ENCODE measurements at regions not wholly inside any gene's neighbourhood (a gene's known extent, or its start where the extent isn't known, plus 50 kb on each side); places are given as distances from the start of the nearest gene placed in this dataset.
A peak's percentile ranks its signal among the peaks of the same experiment; 100 is the strongest.

GRCh38 chr4:163857903-163858302, 363.4 kb downstream of the TMA16 start:
- H4K5ac ChIP-seq (ENCODE audit: insufficient read length, low read depth, low read length) = no peak overlapping the region
- no peak overlapping the region for H3K27ac ChIP-seq (ENCODE audit: low read depth, low read length)
- CTCF ChIA-PET (ENCODE audit: partially characterized antibody) = interaction anchor here (0.6 kb wide), 1 partner anchor 316 kb away, joined by 5 read pairs; no protein-coding TSS in a partner anchor
- H2BK20ac ChIP-seq (ENCODE audit: low read length) = no peak overlapping the region
- WGBS, 2 experiments (ENCODE audit: extremely low coverage in 1 of 2, insufficient coverage in 1 of 2, insufficient read length in 1 of 2, insufficient replicate concordance in 2 of 2, low coverage in 1 of 2, low lambda C conversion rate in 2 of 2, missing lambda C conversion rate in 1 of 2) = 93% methylated on average over 3 of the region's 3 CpGs; no CpG with 5 or more reads in 1 of the 2 experiments
- H3K27me3 ChIP-seq (replicated peaks in 1 of 4; ENCODE audit: control insufficient read depth in 3 of 4, extremely low read depth in 1 of 4, insufficient read depth in 3 of 4, low read length in 3 of 4) = peaks cover 0 to 1% (median 0%) of the 10 kb centered on the region in 4 experiments; a peak in 1 of 7 replicates
- no peak overlapping the region for H2AK5ac ChIP-seq (ENCODE audit: low read depth, low read length)
- H3K14ac ChIP-seq (ENCODE audit: insufficient read length) = no peak overlapping the region
- H3K4ac ChIP-seq (replicated peaks; ENCODE audit: insufficient read length, low read depth, low read length) = no peak overlapping the region
- no peak for FAIRE-seq
- no peak overlapping the region for H4K91ac ChIP-seq (replicated peaks; ENCODE audit: insufficient read length, low read length)
- POLR2A ChIA-PET (ENCODE audit: partially characterized antibody) = no interaction called here
- peaks cover 0 to 2% (median 0%) of the 10 kb centered on the region in 4 experiments; a peak in 2 of 7 replicates for H3K4me1 ChIP-seq (replicated peaks in 1 of 4; ENCODE audit: control insufficient read depth in 3 of 4, insufficient read depth in 4 of 4, low read length in 3 of 4)
- no peak overlapping the region for H2BK12ac ChIP-seq (ENCODE audit: low read depth, low read length)
- no peak for DNase-seq (ENCODE audit: low read depth in 1 of 2, low spot score in 2 of 2)
- no peak overlapping the region for H4K8ac ChIP-seq (ENCODE audit: extremely low read depth, insufficient read depth, low read length)
- no peaks in the 10 kb centered on the region for H3K9me3 ChIP-seq (ENCODE audit: insufficient read depth in 2 of 2, low read depth in 1 of 2, low read length in 1 of 2)
- no peak overlapping the region for H2AFZ ChIP-seq (ENCODE audit: low read length)
- H4K20me1 ChIP-seq (replicated peaks in 1 of 2; ENCODE audit: control insufficient read depth in 1 of 2, insufficient read depth in 2 of 2, low read length in 2 of 2) = no peaks in the 10 kb centered on the region
- H2BK120ac ChIP-seq (replicated peaks; ENCODE audit: low read depth, low read length) = no peak overlapping the region
- H3K36me3 ChIP-seq (ENCODE audit: control insufficient read depth in 2 of 4, insufficient read depth in 4 of 4, low read length in 3 of 4) = no peaks in the 10 kb centered on the region
- no peaks in the 10 kb centered on the region for H3K79me1 ChIP-seq (ENCODE audit: low read depth, low read length)
- no peak for TF ChIP-seq PHF8 (conservative IDR thresholded peaks at IDR 0.05; ENCODE audit: low read depth, low read length)
- TF ChIP-seq CEBPB (IDR thresholded peaks at IDR 0.05; ENCODE audit: low read depth, low read length) = peak; percentile 58
- H3K4me2 ChIP-seq (ENCODE audit: insufficient read depth in 1 of 2, low read depth in 2 of 2, low read length in 2 of 2) = no peak overlapping the region
- H3K23ac ChIP-seq (ENCODE audit: insufficient read length) = no peak overlapping the region
- H2BK5ac ChIP-seq (ENCODE audit: low read depth, low read length) = no peak overlapping the region
- H2BK15ac ChIP-seq (ENCODE audit: low read length) = no peak overlapping the region
- H3K18ac ChIP-seq (ENCODE audit: extremely low read depth, low read length) = no peak overlapping the region
- no peak overlapping the region for H3K4me3 ChIP-seq (ENCODE audit: extremely low read depth in 1 of 4, insufficient read depth in 2 of 4, low read depth in 3 of 4, low read length in 4 of 4)
- no peak overlapping the region for H3K9ac ChIP-seq (replicated peaks in 1 of 4; ENCODE audit: extremely low read depth in 1 of 4, low read depth in 3 of 4, low read length in 3 of 4)
- H3K56ac ChIP-seq (replicated peaks; ENCODE audit: insufficient read length, low read depth, low read length) = no peak overlapping the region
- no peaks in the 10 kb centered on the region for H3K79me2 ChIP-seq (ENCODE audit: control insufficient read depth in 1 of 2, insufficient read depth in 2 of 2, low read length in 2 of 2)
- no peaks in the 10 kb centered on the region for H3K23me2 ChIP-seq (ENCODE audit: low read depth, low read length)

Measured in H1 (cell line).